ENCODE measurements at regions not wholly inside any gene's neighbourhood (a gene's known extent, or its start where the extent isn't known, plus 50 kb on each side); places are given as distances from the start of the nearest gene placed in this dataset.
A peak's percentile ranks its signal among the peaks of the same experiment; 100 is the strongest.

DNA sequence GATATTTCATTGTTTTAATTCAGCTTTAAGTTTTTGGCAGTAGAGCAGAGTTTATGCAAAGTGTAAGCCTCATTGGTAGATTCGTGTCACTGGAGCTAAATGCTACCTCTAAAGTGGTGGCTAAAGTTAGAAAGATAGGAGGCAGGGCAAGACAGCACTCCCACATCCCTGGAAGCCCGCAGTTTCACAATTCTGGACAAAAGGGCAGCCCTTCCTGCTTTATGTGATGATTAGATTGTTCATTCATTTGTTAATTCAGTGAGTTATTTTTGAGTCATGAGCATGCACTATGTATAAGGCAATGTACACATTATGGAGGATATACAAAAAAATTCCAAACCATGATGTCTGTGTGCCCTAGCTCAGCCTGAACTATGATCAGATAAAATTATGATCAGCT lies 52.1 kb upstream of the EIF3M start:
- Mint-ChIP-seq H3K4me1 (peaks cover 6% of the 10 kb centered on the region), H3K27ac (no peak overlapping the region), H3K36me3 (no peaks in the 10 kb centered on the region), H3K27me3 (peaks cover 25% of the 10 kb centered on the region), H3K9me3 (no peaks in the 10 kb centered on the region), H3K4me3 (no peak overlapping the region)
- ATAC-seq: no peak

DNA sequence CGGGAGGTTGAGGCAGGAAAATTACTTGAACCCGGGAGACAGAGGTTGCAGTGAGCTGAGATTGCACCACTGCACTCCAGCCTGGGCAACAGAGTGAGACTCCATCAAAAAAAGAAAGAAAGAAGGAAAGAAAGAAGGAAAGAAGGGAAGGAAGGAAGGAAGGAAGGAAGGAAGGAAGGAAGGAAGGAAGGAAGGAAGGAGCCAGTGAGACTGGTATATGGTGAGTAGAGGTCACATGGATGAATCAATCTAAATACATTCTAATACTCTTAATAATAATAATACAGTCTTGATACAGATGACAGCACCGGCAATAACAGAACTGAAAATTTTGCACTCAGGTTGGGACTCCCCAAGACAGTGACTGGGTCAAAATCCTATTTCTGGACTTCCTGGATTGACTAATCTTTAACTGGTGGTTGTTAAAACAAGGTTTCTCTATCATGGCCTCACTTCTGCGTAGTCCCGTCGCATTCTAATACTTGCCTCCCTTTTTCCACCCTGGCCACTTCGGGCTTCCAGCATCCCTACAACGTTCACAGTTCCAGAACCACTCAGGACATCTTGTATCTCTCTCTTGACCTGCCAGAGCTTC lies 53.5 kb upstream of the EIF3M start:
- peaks cover 6% of the 10 kb centered on the region for H3K4me1 Mint-ChIP-seq
- peaks cover 14% of the 10 kb centered on the region for H3K27me3 Mint-ChIP-seq
- no peak overlapping the region for H3K4me3 Mint-ChIP-seq
- H3K36me3 Mint-ChIP-seq: no peaks in the 10 kb centered on the region
- no peaks in the 10 kb centered on the region for H3K9me3 Mint-ChIP-seq
- ATAC-seq: peak; percentile 79
- H3K27ac Mint-ChIP-seq: no peak overlapping the region

DNA sequence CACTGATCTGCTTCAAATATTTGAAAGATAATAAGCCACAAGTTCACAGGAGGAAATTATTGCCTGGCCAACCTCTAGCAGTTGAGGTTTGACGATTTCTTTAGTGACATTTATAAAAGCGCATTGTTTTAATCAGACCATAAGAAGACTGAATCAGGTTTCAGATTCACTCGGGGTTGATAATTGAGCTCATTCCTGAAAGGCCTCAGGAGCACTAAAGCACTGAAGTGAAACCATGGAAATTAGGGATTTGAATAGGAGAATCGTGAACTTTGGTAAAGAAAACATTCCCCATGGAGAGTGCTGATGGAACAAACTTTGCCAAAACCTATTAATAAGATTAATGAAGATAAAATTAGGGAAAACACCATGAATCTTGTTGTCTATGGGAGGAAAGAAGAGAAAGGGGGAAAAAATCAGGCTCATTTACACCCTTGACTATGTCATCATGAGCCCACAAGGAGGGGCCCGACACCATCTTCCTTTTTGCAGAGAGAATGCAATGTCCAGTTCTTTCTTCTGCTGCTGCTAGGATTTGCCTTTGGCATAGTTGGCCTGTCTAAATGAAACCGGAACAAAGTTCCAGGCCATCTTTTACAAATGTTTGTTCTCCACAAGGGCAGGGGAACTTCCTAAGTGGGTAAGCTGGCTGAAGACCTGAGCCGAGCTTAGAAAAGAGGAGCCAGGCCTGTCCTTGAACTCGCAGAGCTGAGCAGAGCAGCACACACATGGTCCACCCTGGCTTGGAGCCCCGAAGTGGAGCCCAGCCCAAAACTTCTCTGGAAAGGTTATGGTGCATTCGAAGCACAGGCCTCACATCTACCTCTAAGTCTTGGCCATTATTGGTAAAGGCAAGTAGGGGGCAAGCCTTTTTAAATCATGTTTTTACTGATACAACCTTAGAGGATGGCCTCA lies 56.1 kb upstream of the EIF3M start:
- H3K4me1 Mint-ChIP-seq: peaks cover 6% of the 10 kb centered on the region
- peaks cover 4% of the 10 kb centered on the region for H3K27me3 Mint-ChIP-seq
- no peak for ATAC-seq
- H3K27ac Mint-ChIP-seq: no peak overlapping the region
- no peaks in the 10 kb centered on the region for H3K36me3 Mint-ChIP-seq
- H3K9me3 Mint-ChIP-seq: peaks cover 3% of the 10 kb centered on the region
- H3K4me3 Mint-ChIP-seq: no peak overlapping the region

DNA sequence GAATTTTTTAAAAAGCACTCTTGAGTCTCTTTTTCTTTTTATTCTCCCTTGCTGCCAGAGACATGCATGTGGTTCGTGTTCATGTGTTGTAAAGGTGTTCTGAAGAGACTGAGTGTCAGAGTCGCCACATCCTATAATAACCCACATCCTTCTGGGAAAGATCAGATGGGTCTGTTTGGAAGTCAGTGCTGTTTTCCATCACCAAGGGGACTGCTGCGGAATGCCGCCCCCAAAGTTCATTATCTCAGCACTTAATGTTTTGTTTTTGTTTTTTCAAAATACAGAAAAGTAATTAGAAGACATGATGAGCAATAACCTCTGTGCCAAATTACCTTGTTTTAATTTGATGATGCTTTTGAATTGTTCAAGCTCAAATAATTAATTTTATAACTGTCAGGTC lies 56.9 kb upstream of the EIF3M start:
- no peak overlapping the region for H3K27ac Mint-ChIP-seq
- ATAC-seq: no peak
- H3K9me3 Mint-ChIP-seq: peaks cover 3% of the 10 kb centered on the region
- no peaks in the 10 kb centered on the region for H3K27me3 Mint-ChIP-seq
- H3K4me3 Mint-ChIP-seq: no peak overlapping the region
- H3K4me1 Mint-ChIP-seq: peaks cover 6% of the 10 kb centered on the region
- H3K36me3 Mint-ChIP-seq: no peaks in the 10 kb centered on the region

DNA sequence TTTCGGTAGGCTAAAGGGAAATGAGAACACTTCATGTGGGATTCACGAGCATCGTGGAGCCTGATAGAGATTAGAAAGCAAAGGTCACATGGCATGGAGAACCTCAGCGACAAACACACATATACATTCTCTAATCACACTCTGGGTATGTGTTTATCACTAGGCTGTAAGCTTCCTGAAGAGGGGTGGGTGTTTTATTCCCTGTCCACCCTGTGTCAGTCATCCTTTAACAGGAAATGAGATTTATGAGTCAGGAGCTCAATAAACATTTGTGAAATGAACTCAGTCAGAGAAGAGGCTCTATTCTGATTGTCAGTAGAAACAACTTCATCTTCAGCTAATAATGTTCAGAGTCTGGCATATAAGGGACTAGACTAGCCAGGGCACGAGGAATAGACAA lies 71.7 kb upstream of the EIF3M start:
- Mint-ChIP-seq H3K4me1 (no peaks in the 10 kb centered on the region), H3K36me3 (no peaks in the 10 kb centered on the region), H3K27me3 (peaks cover 14% of the 10 kb centered on the region), H3K27ac (no peak overlapping the region), H3K4me3 (no peak overlapping the region), H3K9me3 (peaks cover 3% of the 10 kb centered on the region)
- no peak for ATAC-seq

DNA sequence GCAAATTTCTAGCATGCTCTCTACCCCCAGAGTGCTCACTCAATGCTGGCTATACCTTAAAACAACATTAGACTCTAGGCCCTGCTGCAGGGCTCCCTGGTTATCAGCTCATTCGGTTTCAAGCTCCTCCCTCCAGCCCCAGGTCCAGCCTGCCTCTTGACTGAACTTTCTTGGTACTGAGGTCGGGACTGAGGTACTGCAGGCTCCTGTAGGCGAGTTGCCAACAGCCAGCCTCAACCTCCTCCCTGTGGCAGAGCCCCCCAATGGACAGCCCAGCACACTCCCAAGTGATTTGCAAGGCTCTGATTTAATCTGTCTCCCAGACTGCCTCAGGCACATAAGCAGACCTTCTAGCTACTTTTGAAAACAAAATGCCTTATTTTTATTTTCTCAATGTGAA lies 73.6 kb upstream of the EIF3M start:
- H3K27me3 Mint-ChIP-seq: peaks cover 14% of the 10 kb centered on the region
- no peak for ATAC-seq
- H3K4me1 Mint-ChIP-seq: no peaks in the 10 kb centered on the region
- H3K36me3 Mint-ChIP-seq: no peaks in the 10 kb centered on the region
- H3K4me3 Mint-ChIP-seq: no peak overlapping the region
- no peaks in the 10 kb centered on the region for H3K9me3 Mint-ChIP-seq
- no peak overlapping the region for H3K27ac Mint-ChIP-seq

DNA sequence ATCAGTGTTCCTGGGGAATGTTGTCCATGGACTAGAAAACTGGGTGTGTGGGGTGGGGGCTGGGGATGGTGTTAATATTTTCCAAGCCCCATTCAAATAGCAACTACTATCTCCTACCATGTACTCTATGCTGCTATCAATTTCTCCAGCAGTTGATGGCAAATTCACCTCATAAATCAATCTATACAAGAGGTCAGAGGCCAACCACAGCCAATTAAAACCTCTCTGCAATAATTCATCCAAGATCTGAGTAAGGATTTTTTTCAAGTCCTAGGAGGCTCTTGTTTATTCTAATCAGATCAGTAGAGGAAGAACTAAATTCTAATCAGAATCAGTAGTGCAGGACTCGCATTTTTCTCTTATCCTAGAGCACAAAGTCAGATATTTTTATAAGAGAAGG lies 73.4 kb upstream of the WT1 start:
- Mint-ChIP-seq H3K9me3 (no peaks in the 10 kb centered on the region), H3K27ac (no peak overlapping the region), H3K4me3 (no peak overlapping the region), H3K36me3 (no peaks in the 10 kb centered on the region), H3K4me1 (no peaks in the 10 kb centered on the region), H3K27me3 (peaks cover 14% of the 10 kb centered on the region)
- ATAC-seq: no peak

DNA sequence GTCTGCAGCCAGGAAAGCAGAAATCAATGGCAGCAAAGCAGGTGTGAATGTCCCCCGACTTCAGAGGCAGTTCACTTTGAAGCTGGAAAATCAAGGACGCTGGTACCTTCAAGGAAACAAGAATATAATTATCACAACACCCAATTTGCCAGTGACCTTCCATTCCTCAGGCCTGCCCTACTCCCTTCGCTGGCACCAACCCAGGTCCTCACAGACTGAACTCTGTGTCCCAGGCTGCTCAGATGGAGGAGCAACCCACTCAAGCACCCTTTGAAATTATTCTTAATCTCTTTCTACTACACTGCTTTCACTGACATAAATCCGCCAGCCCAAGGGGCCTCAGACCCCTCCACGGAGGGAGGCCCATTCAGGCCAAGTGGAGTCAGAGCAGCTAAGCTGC lies 64.7 kb upstream of the WT1 start:
- Mint-ChIP-seq H3K4me3 (no peak overlapping the region), H3K27ac (no peak overlapping the region), H3K36me3 (no peaks in the 10 kb centered on the region), H3K9me3 (no peaks in the 10 kb centered on the region), H3K27me3 (peaks cover 13% of the 10 kb centered on the region), H3K4me1 (no peaks in the 10 kb centered on the region)
- ATAC-seq: no peak

DNA sequence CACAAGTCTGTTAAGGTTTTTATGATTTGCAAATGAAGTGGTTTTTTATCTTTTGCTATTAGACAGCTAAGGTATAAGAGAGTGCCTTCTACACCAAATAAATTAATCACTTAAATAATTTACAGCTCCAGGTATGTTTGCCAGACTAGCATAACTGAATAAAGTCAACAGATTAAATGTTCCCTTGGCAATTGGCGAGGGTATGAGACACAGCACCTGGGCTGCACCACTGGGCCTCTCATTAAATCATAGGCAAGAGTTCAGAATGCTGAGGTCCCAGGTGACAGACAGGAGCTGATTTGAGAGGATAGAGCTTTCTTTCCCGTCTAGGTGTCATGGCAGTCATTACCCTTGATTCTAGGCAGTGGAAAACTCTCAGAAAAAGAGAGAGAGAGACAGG lies 62.6 kb upstream of the WT1 start:
- ATAC-seq: no peak
- Mint-ChIP-seq H3K9me3 (no peaks in the 10 kb centered on the region), H3K27me3 (peaks cover 13% of the 10 kb centered on the region), H3K36me3 (no peaks in the 10 kb centered on the region), H3K4me3 (no peak overlapping the region), H3K27ac (no peak overlapping the region), H3K4me1 (no peaks in the 10 kb centered on the region)

DNA sequence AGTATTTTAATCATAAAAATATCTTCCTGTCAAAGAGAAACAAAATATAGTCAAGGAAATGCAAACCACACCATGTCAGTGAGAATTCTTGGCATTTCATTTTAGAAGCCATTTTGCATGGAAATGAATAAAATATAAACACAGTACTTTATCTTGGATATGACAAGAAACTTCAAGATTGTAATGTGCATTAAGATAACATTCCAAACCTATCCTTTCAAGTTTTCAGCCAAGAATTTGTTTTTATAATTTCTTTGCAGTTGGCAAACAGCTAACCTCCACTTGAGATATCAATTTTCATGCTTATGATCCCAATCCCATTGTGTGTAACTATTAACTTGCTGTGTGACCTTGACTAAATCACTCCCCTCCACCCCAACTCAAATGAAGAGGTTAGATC lies 59.3 kb upstream of the WT1 start:
- Mint-ChIP-seq H3K36me3 (no peaks in the 10 kb centered on the region), H3K9me3 (no peaks in the 10 kb centered on the region), H3K4me3 (no peak overlapping the region), H3K27ac (no peak overlapping the region), H3K4me1 (no peaks in the 10 kb centered on the region), H3K27me3 (peaks cover 13% of the 10 kb centered on the region)
- no peak for ATAC-seq

DNA sequence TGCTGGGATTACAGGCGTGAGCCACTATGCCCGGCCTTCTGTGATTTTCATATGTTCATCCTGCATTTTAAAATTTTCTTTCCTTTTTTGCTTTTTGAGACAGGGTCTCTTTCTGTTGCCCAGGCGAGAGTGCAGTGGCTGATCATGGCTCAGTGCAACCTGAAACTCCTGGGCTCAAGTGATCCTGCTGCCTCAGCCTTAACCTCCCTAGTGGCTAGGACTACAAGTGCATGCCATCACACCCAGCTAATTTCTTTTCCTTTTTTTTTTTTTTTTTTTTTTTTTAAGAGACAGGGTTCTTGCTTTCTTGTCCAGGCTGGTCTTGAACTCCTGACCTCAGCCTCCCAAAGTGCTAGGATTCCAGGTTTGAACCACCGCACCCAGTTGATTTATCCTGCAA lies 54.1 kb upstream of the WT1 start:
- no peak overlapping the region for H3K27ac Mint-ChIP-seq
- no peaks in the 10 kb centered on the region for H3K27me3 Mint-ChIP-seq
- H3K9me3 Mint-ChIP-seq: no peaks in the 10 kb centered on the region
- no peaks in the 10 kb centered on the region for H3K36me3 Mint-ChIP-seq
- no peaks in the 10 kb centered on the region for H3K4me1 Mint-ChIP-seq
- H3K4me3 Mint-ChIP-seq: no peak overlapping the region
- ATAC-seq: no peak

DNA sequence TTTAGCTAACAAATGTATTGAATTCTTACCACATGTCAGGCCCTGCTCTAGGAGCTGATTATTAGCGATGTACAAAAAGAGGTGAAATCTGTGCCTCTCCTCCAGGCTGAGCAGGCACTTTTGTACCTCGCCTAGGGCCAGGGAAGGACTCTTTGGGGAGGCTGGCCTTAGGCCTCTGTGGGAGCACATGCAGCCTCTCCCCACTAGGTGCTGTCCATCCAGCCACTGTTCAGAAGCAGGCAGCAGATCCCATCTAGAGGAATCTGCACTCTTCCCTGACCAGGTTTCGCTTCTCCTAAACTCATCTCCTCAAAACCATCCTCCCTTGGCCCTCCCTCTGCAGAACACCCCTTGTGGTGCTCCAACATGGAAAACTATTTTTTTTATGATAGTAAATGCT lies 51.9 kb upstream of the WT1 start:
- Mint-ChIP-seq H3K36me3 (no peaks in the 10 kb centered on the region), H3K9me3 (no peaks in the 10 kb centered on the region), H3K4me3 (no peak overlapping the region), H3K27me3 (no peaks in the 10 kb centered on the region), H3K27ac (no peak overlapping the region), H3K4me1 (no peaks in the 10 kb centered on the region)
- no peak for ATAC-seq

DNA sequence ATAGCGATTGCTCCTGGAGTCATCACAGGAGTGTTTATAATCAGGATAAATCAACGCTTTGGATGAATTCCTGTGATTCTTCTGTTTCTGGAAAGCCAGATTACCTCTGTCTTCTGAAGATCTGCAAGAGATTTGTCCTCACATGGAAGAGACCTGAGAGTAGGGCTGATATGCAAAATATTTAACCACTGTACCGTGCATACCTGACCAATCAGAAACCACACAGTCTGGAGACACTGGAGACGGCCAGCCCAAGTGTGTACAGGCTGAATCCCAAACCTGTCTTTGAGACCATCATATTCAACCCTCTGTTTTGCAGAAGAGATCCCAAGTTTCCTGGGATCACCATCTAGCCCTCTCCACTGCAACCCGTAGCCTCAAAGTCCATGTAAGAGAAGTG lies 50.4 kb upstream of the WT1 start:
- no peaks in the 10 kb centered on the region for H3K9me3 Mint-ChIP-seq
- no peaks in the 10 kb centered on the region for H3K27me3 Mint-ChIP-seq
- no peak overlapping the region for H3K4me3 Mint-ChIP-seq
- H3K27ac Mint-ChIP-seq: no peak overlapping the region
- H3K36me3 Mint-ChIP-seq: no peaks in the 10 kb centered on the region
- ATAC-seq: no peak
- no peaks in the 10 kb centered on the region for H3K4me1 Mint-ChIP-seq
